ENCODE measurements at regions not wholly inside any gene's neighbourhood (a gene's known extent, or its start where the extent isn't known, plus 50 kb on each side); places are given as distances from the start of the nearest gene placed in this dataset.

- TF ChIP-seq ESRRA (CRISPR knock-in tag; IDR thresholded peaks at IDR 0.05; ENCODE audit: borderline replicate concordance): no peak
- TF ChIP-seq, protein P1, sequence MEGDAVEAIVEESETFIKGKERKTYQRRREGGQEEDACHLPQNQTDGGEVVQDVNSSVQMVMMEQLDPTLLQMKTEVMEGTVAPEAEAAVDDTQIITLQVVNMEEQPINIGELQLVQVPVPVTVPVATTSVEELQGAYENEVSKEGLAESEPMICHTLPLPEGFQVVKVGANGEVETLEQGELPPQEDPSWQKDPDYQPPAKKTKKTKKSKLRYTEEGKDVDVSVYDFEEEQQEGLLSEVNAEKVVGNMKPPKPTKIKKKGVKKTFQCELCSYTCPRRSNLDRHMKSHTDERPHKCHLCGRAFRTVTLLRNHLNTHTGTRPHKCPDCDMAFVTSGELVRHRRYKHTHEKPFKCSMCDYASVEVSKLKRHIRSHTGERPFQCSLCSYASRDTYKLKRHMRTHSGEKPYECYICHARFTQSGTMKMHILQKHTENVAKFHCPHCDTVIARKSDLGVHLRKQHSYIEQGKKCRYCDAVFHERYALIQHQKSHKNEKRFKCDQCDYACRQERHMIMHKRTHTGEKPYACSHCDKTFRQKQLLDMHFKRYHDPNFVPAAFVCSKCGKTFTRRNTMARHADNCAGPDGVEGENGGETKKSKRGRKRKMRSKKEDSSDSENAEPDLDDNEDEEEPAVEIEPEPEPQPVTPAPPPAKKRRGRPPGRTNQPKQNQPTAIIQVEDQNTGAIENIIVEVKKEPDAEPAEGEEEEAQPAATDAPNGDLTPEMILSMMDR (IDR thresholded peaks at IDR 0.05): no peak
- no peak for TF ChIP-seq ZNF317 (CRISPR knock-in tag; IDR thresholded peaks at IDR 0.05; ENCODE audit: borderline replicate concordance, low read depth)
These were observed 79.4 kb upstream of the OTX2 start for GRCh38 chr14:56889705-56890104.

Measured in WTC11 (cell line).